Liver (tissue), 8 donors: ENCODE measurements at regions not wholly inside any gene's neighbourhood (a gene's known extent, or its start where the extent isn't known, plus 50 kb on each side); places are given as distances from the start of the nearest gene placed in this dataset.

Source experiments
- DNase-seq: peaks from one replicate; pipeline ENCODE4 v3.0.0-alpha.2; 2017; ENCODE audit warnings: low spot score
- H3K27ac ChIP-seq, 2 donors: one replicate each; pipeline ENCODE4 v1.7.0; 2013; ENCODE audit warnings: inconsistent platforms in 2 of 2, low read length in 2 of 2, control low read depth in 1 of 2, low read depth in 1 of 2, mild to moderate bottlenecking in 1 of 2
- H3K27me3 ChIP-seq, 4 donors: one replicate each; pipeline versions ENCODE4 v1.6.1 to v1.7.0; 2013; ENCODE audit warnings: low read length in 3 of 4, inconsistent platforms in 1 of 4, mild to moderate bottlenecking in 1 of 4, moderate library complexity in 1 of 4; ENCODE audit not compliant: control insufficient read depth in 4 of 4, insufficient read depth in 4 of 4
- H3K36me3 ChIP-seq, 4 donors: one replicate each; pipeline versions ENCODE4 v1.6.1 to v1.7.0; 2013; ENCODE audit warnings: low read length in 3 of 4, mild to moderate bottlenecking in 3 of 4, low read depth in 1 of 4, moderate library complexity in 1 of 4; ENCODE audit not compliant: control insufficient read depth in 4 of 4, insufficient read depth in 3 of 4
- H3K4me1 ChIP-seq, 4 donors: one replicate each; pipeline versions ENCODE4 v1.6.1 to v1.7.0; 2013; ENCODE audit warnings: low read length in 3 of 4, mild to moderate bottlenecking in 3 of 4, moderate library complexity in 1 of 4; ENCODE audit not compliant: control insufficient read depth in 4 of 4, insufficient read depth in 4 of 4
- H3K4me3 ChIP-seq, 3 donors: one replicate each; pipeline versions ENCODE4 v1.6.1 to v1.7.0; 2013; ENCODE audit warnings: low read length in 3 of 3, control low read depth in 1 of 3, low read depth in 1 of 3, mild to moderate bottlenecking in 1 of 3
- H3K9ac ChIP-seq, 2 donors: one replicate each; pipeline ENCODE4 v1.7.0; 2013; ENCODE audit warnings: low read length in 2 of 2, mild to moderate bottlenecking in 2 of 2, moderate library complexity in 2 of 2, control low read depth in 1 of 2, low read depth in 1 of 2
- H3K9me3 ChIP-seq, 4 donors: one replicate each; pipeline versions ENCODE4 v1.6.1 to v1.7.0; 2013; ENCODE audit warnings: low read length in 3 of 4; ENCODE audit not compliant: control insufficient read depth in 4 of 4
- EGR1 ChIP-seq, 2 donors: IDR thresholded peaks; 2 replicates each; pipeline ENCODE4 v1.6.1; 2016 to 2018; ENCODE audit warnings: antibody characterized with exemption in 2 of 2, low read depth in 2 of 2
- FOXA1 ChIP-seq: IDR thresholded peaks from 2 replicates; pipeline ENCODE4 v1.6.1; 2016; ENCODE audit warnings: antibody characterized with exemption
- FOXA2 ChIP-seq: IDR thresholded peaks from 2 replicates; pipeline ENCODE4 v1.6.1; 2016; ENCODE audit warnings: antibody characterized with exemption
- GABPA ChIP-seq, 2 donors: IDR thresholded peaks in 1 of 2; conservative IDR thresholded peaks in 1 of 2; 2 replicates each; pipeline ENCODE4 v1.6.1; 2016; ENCODE audit warnings: antibody characterized with exemption in 2 of 2, mild to moderate bottlenecking in 1 of 2, moderate library complexity in 1 of 2
- HNF4A ChIP-seq, 2 donors: conservative IDR thresholded peaks; 2 replicates each; pipeline ENCODE4 v1.6.1; 2016; ENCODE audit warnings: antibody characterized with exemption in 2 of 2, mild to moderate bottlenecking in 2 of 2
- HNF4G ChIP-seq: IDR thresholded peaks from 2 replicates; pipeline ENCODE4 v1.6.1; 2016; ENCODE audit warnings: antibody characterized with exemption
- JUND ChIP-seq, 2 donors: IDR thresholded peaks; 2 replicates each; pipeline ENCODE4 v1.6.1; 2016; ENCODE audit warnings: antibody characterized with exemption in 2 of 2
- NR2F2 ChIP-seq: IDR thresholded peaks from 2 replicates; pipeline ENCODE4 v1.6.1; 2016; ENCODE audit warnings: antibody characterized with exemption
- RAD21 ChIP-seq, 2 donors: IDR thresholded peaks; 2 replicates each; pipeline ENCODE4 v1.6.1; 2016; ENCODE audit warnings: antibody characterized with exemption in 2 of 2, mild to moderate bottlenecking in 2 of 2
- RXRA ChIP-seq, 2 donors: IDR thresholded peaks; 2 replicates each; pipeline ENCODE4 v1.6.1; 2017 to 2018; ENCODE audit warnings: antibody characterized with exemption in 2 of 2, mild to moderate bottlenecking in 1 of 2
- SP1 ChIP-seq: IDR thresholded peaks from 2 replicates; pipeline ENCODE4 v1.6.1; 2018; ENCODE audit warnings: antibody characterized with exemption, mild to moderate bottlenecking
- TAF1 ChIP-seq: conservative IDR thresholded peaks from 2 replicates; pipeline ENCODE4 v1.6.1; 2016; ENCODE audit warnings: antibody characterized with exemption, mild to moderate bottlenecking
- YY1 ChIP-seq: IDR thresholded peaks from 2 replicates; pipeline ENCODE4 v1.6.1; 2016; ENCODE audit warnings: antibody characterized with exemption, mild to moderate bottlenecking
- ZBTB33 ChIP-seq: IDR thresholded peaks from 2 replicates; pipeline ENCODE4 v1.6.1; 2016; ENCODE audit warnings: antibody characterized with exemption
- WGBS: extraction: QIAGEN DNeasy Blood & Tissue Kit; methylation state at CpG from one replicate; pipeline ENCODE4 v1.1.7; 2013; 5-methylcytosine and 5-hydroxymethylcytosine counted together
- TF ChIP-seq, protein P1 (sequence below): IDR thresholded peaks from 2 replicates; pipeline ENCODE4 v1.6.1; 2016; ENCODE audit warnings: antibody characterized with exemption
- TF ChIP-seq, protein P2 (sequence below): IDR thresholded peaks from 2 replicates; pipeline ENCODE4 v1.6.1; 2016; ENCODE audit warnings: antibody characterized with exemption, mild to moderate bottlenecking
- TF ChIP-seq, protein P3 (sequence below): IDR thresholded peaks from 2 replicates; pipeline ENCODE4 v1.6.1; 2016; ENCODE audit warnings: antibody characterized with exemption
- TF ChIP-seq, protein P4 (sequence below): fragments of 150-350 bp; IDR thresholded peaks from 2 replicates; pipeline ENCODE4 v1.5.1; 2017; ENCODE audit warnings: improper control_type of control experiment, low read depth, low read length; ENCODE audit not compliant: missing input control
- donor health status: healthy.
- donor health status: healthy.
- donor health status: healthy.
- donor health status: healthy.
- donor health status: healthy.

GRCh38 chr22:27137871-27138337, 480.5 kb downstream of the MIAT start:
- no peak for TF ChIP-seq NR2F2
- TF ChIP-seq FOXA2: no peak
- TF ChIP-seq ZBTB33: no peak
- no peak for TF ChIP-seq RAD21 (IDR thresholded peaks at IDR 0.05)
- no peak for TF ChIP-seq HNF4A (conservative IDR thresholded peaks at IDR 0.05)
- TF ChIP-seq JUND (IDR thresholded peaks at IDR 0.05): no peak
- no peak for TF ChIP-seq TAF1
- TF ChIP-seq, protein P1, sequence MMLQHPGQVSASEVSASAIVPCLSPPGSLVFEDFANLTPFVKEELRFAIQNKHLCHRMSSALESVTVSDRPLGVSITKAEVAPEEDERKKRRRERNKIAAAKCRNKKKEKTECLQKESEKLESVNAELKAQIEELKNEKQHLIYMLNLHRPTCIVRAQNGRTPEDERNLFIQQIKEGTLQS: no peak
- no peak for TF ChIP-seq EGR1 (IDR thresholded peaks at IDR 0.05; ENCODE audit: low read depth in 2 of 2)
- Histone ChIP-seq H3K27ac (no peak overlapping the region), H3K9me3 (peaks cover 5 to 8% (median 6%) of the 10 kb centered on the region in 4 donors), H3K4me1 (no peaks in the 10 kb centered on the region), H3K4me3 (no peak overlapping the region), H3K36me3 (no peaks in the 10 kb centered on the region), H3K27me3 (no peaks in the 10 kb centered on the region), H3K9ac (no peak overlapping the region)
- DNase-seq: no peak
- WGBS: 63% methylated on average over 13 of the region's 13 CpGs

GRCh38 chr22:27138471-27138870, 481.1 kb downstream of the MIAT start:
- Histone ChIP-seq H3K9ac (no peak overlapping the region), H3K4me1 (no peaks in the 10 kb centered on the region), H3K4me3 (no peak overlapping the region), H3K9me3 (peaks cover 5 to 8% (median 6%) of the 10 kb centered on the region in 4 donors), H3K27me3 (no peaks in the 10 kb centered on the region), H3K27ac (no peak overlapping the region), H3K36me3 (no peaks in the 10 kb centered on the region)
- DNase-seq: no peak
- 84% methylated on average over 7 of the region's 7 CpGs for WGBS
- TF ChIP-seq YY1: no peak
- no peak for TF ChIP-seq HNF4A (conservative IDR thresholded peaks at IDR 0.05)
- TF ChIP-seq JUND (IDR thresholded peaks at IDR 0.05): no peak
- no peak for TF ChIP-seq FOXA2
- TF ChIP-seq FOXA1: no peak
- TF ChIP-seq SP1: no peak
- TF ChIP-seq, protein P2, sequence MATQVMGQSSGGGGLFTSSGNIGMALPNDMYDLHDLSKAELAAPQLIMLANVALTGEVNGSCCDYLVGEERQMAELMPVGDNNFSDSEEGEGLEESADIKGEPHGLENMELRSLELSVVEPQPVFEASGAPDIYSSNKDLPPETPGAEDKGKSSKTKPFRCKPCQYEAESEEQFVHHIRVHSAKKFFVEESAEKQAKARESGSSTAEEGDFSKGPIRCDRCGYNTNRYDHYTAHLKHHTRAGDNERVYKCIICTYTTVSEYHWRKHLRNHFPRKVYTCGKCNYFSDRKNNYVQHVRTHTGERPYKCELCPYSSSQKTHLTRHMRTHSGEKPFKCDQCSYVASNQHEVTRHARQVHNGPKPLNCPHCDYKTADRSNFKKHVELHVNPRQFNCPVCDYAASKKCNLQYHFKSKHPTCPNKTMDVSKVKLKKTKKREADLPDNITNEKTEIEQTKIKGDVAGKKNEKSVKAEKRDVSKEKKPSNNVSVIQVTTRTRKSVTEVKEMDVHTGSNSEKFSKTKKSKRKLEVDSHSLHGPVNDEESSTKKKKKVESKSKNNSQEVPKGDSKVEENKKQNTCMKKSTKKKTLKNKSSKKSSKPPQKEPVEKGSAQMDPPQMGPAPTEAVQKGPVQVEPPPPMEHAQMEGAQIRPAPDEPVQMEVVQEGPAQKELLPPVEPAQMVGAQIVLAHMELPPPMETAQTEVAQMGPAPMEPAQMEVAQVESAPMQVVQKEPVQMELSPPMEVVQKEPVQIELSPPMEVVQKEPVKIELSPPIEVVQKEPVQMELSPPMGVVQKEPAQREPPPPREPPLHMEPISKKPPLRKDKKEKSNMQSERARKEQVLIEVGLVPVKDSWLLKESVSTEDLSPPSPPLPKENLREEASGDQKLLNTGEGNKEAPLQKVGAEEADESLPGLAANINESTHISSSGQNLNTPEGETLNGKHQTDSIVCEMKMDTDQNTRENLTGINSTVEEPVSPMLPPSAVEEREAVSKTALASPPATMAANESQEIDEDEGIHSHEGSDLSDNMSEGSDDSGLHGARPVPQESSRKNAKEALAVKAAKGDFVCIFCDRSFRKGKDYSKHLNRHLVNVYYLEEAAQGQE: no peak
- no peak for TF ChIP-seq RAD21 (IDR thresholded peaks at IDR 0.05)
- TF ChIP-seq, protein P3, sequence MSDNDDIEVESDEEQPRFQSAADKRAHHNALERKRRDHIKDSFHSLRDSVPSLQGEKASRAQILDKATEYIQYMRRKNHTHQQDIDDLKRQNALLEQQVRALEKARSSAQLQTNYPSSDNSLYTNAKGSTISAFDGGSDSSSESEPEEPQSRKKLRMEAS: no peak
- TF ChIP-seq EGR1 (IDR thresholded peaks at IDR 0.05; ENCODE audit: low read depth in 2 of 2): no peak
- TF ChIP-seq, protein P4, sequence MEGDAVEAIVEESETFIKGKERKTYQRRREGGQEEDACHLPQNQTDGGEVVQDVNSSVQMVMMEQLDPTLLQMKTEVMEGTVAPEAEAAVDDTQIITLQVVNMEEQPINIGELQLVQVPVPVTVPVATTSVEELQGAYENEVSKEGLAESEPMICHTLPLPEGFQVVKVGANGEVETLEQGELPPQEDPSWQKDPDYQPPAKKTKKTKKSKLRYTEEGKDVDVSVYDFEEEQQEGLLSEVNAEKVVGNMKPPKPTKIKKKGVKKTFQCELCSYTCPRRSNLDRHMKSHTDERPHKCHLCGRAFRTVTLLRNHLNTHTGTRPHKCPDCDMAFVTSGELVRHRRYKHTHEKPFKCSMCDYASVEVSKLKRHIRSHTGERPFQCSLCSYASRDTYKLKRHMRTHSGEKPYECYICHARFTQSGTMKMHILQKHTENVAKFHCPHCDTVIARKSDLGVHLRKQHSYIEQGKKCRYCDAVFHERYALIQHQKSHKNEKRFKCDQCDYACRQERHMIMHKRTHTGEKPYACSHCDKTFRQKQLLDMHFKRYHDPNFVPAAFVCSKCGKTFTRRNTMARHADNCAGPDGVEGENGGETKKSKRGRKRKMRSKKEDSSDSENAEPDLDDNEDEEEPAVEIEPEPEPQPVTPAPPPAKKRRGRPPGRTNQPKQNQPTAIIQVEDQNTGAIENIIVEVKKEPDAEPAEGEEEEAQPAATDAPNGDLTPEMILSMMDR: no peak
- no peak for TF ChIP-seq RXRA (IDR thresholded peaks at IDR 0.05)
- no peak for TF ChIP-seq TAF1
- TF ChIP-seq HNF4G: no peak
- TF ChIP-seq NR2F2: no peak
- no peak for TF ChIP-seq GABPA (IDR thresholded peaks at IDR 0.05 in 1 of 2, conservative IDR thresholded peaks at IDR 0.05 in 1 of 2)
- no peak for TF ChIP-seq ZBTB33
